ENCODE measurements at regions not wholly inside any gene's neighbourhood (a gene's known extent, or its start where the extent isn't known, plus 50 kb on each side); places are given as distances from the start of the nearest gene placed in this dataset.

DNA sequence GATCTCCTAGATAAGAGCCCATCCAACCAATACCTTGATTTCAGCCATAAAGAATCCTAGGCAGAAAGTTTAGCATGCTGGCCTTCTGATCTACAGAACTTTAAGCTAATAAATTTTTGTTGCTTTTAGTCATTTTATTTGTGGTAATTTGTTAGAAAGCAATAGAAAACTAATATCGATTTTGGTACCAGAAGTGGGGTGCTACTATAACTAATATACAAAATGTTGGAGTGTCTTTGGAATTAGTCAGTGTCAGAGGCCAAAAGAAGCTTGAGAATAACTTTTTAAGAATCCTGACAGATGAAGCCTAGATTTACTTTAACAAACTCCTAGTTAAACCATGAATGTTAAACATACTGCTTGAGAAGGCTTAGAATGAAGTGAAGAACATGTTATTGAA, 83.6 kb upstream of the HSF2 start:
- no peak for DNase-seq

DNA sequence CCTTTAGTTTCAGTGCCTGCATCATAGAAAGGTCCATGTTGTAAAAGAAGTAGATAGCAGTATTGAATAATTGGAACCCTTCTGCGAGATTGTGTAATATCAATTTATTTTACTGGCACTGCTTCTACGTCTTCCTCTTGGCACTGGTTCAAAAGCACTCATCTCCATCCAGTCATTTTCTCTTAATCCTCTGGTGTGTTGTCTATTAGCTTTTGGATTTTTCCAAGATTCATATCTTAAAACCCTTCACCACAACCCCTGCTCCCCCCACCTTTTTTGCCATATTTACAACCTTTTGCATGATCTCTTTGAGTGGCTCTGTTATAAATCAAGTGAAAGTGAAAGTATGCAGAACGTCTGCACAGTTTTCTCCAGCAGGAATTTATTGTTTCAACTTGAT, 76.6 kb upstream of the HSF2 start:
- no peak for DNase-seq

- no peak for DNase-seq
Observed at GRCh38 chr6:122323361-122323760, 76.1 kb upstream of the HSF2 start.

DNA sequence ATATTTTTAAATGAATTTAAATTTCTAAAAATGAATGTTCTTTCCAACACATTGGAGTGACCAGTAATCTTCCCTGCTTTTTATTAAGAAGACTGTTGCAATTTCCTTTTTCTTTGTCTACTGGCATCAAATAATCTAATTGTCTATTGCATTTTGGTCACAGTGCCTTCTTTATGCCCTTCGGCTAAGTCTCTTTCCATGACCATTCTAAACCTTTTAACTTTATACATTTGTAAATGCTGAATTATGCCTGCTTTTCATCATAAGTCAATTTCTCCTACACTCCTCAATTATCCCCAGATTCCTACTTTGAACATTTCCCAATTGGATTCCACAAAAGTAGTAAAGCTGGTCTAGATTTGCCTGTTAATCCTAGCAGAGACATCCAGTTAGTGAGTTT, 69.1 kb upstream of the HSF2 start:
- no peak for DNase-seq

DNA sequence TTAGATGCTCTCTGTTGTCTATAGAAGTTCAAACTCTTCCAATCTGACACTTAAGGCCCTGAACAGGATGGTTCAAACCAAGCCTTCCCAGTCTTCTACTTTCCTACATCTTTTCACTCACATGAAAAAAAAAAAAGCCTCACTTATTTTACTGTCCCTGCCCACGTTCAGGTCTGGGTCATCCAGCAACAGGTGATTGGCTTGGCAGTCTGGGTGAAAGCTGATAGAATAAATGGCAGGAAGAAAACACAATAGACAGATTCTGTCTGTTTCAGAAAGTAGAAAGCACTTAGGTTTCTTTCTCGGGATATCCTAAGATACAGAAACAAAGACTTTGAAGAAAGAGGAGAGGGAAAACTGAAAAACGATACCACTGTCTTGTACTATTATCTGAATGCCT, 61.8 kb upstream of the HSF2 start:
- DNase-seq, result no peak

DNA sequence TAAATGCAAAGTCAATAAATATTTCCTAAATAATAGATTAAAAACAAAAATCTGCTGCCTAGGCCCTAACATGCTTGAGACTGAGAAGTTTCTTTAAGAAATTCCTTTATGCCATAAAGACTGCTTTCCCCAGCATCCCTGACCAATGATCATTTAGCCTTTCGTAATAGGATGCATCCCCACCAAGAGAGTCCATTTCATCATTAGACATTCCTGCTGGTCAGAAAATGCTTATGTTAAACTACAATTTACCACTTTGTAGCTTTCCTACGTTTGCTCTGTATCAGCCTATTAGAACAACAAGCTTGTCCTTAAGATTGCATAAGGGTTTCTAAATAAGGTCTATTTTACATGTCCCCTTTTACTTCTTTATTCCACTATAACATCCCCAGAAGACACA, 59.8 kb upstream of the HSF2 start:
- DNase-seq, result no peak

DNA sequence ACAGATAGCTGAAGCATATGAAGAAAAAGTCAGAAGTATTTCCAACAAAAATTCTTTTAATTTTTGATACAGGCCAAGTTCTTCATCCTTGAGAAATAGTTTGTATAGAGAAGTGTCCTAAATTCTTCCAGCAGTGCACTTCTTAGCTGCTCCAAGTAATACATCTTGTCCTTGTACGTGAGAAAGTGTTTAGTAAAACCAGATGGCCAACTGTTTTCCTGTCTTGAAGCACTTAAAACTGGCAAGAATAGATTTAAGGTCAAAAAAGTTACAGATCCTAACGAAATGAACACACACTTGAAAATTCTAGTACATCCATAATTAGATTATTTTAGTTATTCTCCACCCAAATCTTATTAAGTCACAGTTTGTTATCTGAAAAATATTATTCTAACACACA, 52.2 kb upstream of the HSF2 start:
- DNase-seq, result no peak

DNA sequence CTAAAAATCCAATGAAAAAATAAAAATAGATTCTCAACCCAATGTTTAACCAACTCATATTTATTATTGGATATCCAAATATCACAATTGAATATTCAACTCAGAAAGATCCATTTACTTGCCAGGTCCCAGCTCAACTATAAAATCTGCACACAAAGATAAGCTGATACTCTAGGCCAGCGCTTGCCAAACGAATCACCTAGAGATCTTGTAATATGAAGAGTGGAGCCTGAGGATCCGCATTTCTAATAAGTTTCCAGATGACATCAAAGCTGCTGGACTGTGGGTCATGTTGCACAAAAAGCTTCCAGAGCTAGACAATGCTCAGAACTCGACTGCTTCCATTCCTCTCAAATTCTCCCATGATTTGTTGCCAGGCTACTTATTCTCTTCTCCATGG, 51.7 kb upstream of the HSF2 start:
- DNase-seq, result no peak

All from MV-4-11 (cell line).